GM06990 (cell line): ENCODE measurements at regions not wholly inside any gene's neighbourhood (a gene's known extent, or its start where the extent isn't known, plus 50 kb on each side); places are given as distances from the start of the nearest gene placed in this dataset.

Experiments
- DNase-seq: peaks from one replicate; pipeline ENCODE4 v3.0.0-alpha.2; 2011; ENCODE audit not compliant: insufficient read length; ENCODE audit errors: extremely low read depth
- H3K27me3 ChIP-seq: replicated peaks from 2 replicates; pipeline ENCODE4 v1.6.0; 2011; ENCODE audit warnings: low read length; ENCODE audit not compliant: control insufficient read depth, insufficient read depth
- H3K36me3 ChIP-seq: 2 replicates; pipeline ENCODE4 v1.5.1; 2011; ENCODE audit warnings: low read length; ENCODE audit not compliant: control insufficient read depth, insufficient read depth
- H3K4me3 ChIP-seq: replicated peaks from 2 replicates; pipeline ENCODE4 v1.5.1; 2011; ENCODE audit warnings: low read depth, mild to moderate bottlenecking, control low read depth, low read length
- TF ChIP-seq, protein P1 (sequence below): IDR thresholded peaks from 2 replicates; pipeline ENCODE4 v1.5.1; 2011; ENCODE audit warnings: low read length, control low read depth, mild to moderate bottlenecking, inconsistent platforms; ENCODE audit not compliant: insufficient read depth, poor library complexity, severe bottlenecking

DNA sequence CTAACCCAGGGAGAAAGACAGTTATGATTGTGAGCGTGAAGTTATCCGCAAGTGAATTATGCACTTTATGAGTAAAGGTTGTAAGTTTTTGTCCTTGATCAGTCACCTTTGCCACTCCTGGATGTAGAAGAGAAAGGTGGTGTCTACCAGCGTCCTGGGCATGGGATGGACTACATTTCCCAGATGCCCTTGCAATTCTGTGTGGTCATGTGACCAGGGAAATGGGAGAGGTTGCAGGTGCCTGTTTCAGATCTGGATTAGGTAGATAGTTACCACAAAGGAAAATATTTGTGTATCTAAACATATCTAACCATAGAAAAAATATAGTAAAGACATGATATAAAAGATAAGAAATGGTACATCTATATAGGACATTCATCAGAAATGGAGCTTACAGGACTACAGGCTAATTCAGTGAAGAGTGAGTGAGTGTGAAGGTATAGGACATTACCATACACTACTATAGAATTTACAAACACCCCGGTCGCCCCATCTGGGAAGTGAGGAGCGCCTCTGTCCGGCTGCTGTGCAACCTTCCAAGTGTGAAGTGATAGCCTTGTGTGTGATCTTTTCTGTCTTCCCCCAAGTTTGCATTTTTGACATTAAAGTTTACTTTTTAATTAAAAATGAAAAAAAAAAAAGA is 51.6 kb upstream of the CACNA1A start:
- Histone ChIP-seq H3K27me3 (no peaks in the 10 kb centered on the region; the same call in 1 of the 2 replicates), H3K4me3 (no peak overlapping the region), H3K36me3 (no peaks in the 10 kb centered on the region)
- no peak for DNase-seq
- TF ChIP-seq, protein P1, sequence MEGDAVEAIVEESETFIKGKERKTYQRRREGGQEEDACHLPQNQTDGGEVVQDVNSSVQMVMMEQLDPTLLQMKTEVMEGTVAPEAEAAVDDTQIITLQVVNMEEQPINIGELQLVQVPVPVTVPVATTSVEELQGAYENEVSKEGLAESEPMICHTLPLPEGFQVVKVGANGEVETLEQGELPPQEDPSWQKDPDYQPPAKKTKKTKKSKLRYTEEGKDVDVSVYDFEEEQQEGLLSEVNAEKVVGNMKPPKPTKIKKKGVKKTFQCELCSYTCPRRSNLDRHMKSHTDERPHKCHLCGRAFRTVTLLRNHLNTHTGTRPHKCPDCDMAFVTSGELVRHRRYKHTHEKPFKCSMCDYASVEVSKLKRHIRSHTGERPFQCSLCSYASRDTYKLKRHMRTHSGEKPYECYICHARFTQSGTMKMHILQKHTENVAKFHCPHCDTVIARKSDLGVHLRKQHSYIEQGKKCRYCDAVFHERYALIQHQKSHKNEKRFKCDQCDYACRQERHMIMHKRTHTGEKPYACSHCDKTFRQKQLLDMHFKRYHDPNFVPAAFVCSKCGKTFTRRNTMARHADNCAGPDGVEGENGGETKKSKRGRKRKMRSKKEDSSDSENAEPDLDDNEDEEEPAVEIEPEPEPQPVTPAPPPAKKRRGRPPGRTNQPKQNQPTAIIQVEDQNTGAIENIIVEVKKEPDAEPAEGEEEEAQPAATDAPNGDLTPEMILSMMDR = no peak

GRCh38 chr19:13556552-13556951 is 50.3 kb upstream of the CACNA1A start:
- no peak for DNase-seq
- TF ChIP-seq, protein P1 = no peak
- no peaks in the 10 kb centered on the region for H3K36me3 ChIP-seq

More at GRCh38 chr19:13556552-13556951, 50.3 kb upstream of the CACNA1A start:
- H3K27me3 ChIP-seq = no peaks in the 10 kb centered on the region; the same call in 1 of the 2 replicates
- H3K4me3 ChIP-seq = no peak overlapping the region
